Stimulated activated CD8-positive, alpha-beta memory T cell treated with anti-CD3 and anti-CD28 coated beads, Interleukin-2, amount 100 ng/mL, for 48 hours (primary cell): ENCODE measurements at regions not wholly inside any gene's neighbourhood (a gene's known extent, or its start where the extent isn't known, plus 50 kb on each side); places are given as distances from the start of the nearest gene placed in this dataset.
"Not testable (repeated sequence)": the region's sequence is repeated elsewhere in the genome, so short reads cannot be mapped to it uniquely, and the experiment has no call there.

Source experiments
- DNase-seq, 2 donors: peaks; one replicate each; pipeline ENCODE4 v3.0.0-alpha.2; 2020; ENCODE audit warnings: low read depth in 2 of 2

DNA sequence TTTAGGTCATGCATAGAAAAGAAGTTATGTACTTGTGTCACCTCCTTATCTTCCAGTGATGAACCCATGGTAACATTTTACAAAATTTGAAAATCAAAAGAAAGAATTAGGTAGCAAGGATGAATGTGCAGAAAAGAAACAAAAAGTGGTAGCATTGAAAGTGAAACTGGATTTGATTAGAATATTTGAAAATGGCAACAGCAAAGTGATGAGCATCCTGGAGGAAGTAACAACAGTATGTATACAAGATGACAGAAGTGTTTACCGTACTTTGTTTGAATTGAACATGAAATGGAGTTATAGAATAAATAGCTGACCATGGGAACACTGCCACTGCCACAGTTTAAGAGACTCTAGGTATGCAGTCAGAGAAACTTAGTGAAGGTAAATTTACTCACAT is 1313.1 kb downstream of the CDH11 start:
- no peak for DNase-seq

DNA sequence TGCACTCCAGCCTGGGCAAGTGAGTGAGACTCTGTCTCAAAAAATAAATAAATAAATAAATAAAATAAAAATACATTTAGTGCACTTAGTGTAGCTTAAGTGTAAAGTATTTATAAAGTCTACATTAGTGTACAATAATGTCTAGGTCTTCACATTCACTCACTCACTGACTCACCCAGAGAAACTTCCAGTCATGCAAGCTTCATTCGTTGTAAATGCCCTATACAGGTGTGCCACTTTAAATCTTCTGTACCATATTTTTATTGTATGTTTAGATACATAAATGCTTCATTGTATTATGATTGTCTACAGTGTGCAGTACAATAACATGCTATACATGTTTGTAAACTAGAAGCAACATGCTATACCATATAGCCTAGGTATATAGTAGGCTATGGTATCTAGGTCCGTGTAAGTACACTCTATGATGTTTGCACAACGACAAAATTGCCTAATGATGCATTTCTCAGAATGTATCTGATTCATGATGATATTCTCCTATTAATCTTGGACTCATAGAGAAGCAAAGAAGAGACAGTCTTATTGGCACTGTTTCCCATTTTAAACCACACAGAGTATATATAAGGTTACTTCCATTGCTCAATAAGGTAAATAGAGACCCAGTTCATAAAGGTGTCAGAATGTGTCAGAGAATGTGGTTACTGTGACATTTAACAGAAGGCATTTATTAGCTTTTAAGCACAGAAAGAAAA is 1314.9 kb downstream of the CDH11 start:
- no peak for DNase-seq

DNA sequence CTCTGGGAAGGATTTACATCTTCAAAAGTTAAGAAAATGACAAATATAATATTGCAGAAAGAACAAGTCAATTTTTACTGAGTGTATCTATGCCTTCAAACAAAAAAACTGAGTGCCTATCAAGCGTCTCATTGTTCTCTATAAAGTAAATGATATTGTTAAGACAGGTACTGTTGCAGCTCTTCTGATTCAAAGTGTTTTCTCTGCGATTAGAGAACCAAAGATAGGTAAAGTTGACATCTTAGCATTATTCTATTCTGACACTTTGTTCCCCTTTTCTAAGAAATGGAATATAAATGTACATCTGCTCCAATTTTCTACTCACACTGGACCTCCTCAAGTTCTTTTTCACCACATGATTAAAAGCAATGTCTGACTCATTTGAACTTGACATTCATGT is 1317.7 kb downstream of the CDH11 start:
- DNase-seq: no peak

DNA sequence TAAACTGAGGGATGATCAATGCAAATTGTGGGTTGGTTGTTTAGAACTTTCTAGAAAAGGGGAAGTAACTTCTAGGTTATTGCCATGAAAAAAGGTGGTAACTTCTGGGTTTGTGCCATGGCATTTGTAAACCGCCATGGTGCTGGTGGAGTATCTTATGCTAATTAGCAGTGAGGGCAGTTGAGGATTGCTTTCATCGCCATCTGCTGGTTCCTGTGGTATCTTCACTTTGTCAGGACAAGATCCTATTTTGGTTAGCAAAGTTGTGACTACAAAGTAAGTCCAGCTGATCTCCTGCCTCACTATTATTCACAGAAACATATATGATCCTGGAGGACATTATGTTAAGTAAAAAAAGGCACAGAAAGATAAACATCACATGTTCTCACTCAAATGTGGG is 1332.3 kb downstream of the CDH11 start:
- no peak for DNase-seq

DNA sequence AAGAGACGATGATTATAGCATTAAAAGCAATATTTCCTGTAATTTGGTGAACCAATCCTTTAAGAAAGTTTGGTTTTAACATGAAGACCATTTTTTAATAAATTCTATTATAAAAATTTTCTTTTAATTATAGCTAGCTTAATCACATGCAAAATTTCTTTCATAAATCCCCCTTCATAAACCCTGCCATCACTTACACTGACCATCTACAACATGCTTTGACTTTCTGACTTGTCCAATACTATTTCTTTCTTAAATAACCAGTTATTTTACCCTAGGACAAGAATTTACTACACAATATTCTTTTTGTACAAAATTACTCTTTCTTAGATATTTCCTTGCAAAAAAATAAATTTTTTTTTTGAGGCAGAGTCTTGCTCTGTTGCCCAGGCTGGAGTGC is 1334.8 kb downstream of the CDH11 start:
- DNase-seq: no peak

- no peak for DNase-seq
These were observed 1336.7 kb downstream of the CDH11 start for GRCh38 chr16:63785170-63785569.

- DNase-seq: no peak
These were observed 1345.4 kb downstream of the CDH11 start for GRCh38 chr16:63776437-63776836.

- DNase-seq: no peak
These were observed 1345.8 kb downstream of the CDH11 start for GRCh38 chr16:63776034-63776433.

DNA sequence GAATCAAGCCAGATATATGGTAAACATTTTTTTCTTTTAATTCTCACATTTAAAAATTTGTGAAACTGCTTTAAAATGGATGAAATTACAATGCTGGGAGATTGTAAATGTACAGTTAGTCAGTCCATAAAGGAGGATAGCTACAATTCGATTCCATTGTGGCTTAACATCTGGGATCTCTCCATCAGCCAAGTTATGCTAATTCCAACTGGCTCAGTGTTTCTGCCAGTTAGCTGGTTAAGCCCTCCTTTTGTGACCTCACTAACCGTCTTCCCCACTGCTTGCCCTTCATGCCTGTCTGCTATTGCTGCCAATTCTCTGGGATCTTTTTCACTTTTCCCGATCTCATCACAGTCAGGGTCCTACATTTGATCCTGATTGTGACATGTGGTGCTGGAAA is 1347.6 kb downstream of the CDH11 start:
- DNase-seq: no peak

DNA sequence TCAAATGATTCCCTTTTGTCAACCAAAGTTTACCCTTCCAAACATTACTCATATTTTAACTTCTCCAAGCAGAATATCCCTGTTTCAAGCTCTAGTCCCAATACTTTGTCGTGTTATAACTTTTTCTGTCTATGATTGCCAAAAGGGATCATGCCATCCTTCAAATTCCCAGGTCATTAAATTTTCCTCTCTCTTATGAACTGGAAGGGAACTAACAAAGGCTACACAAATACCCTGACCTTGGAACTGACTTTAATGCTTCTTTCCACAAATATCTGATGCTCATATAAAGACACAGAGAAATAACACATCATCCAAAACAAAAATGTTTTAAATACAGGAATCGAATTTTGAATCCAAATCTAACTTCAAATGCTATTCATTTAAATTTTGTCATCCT is 1352.7 kb downstream of the CDH11 start:
- no peak for DNase-seq

- DNase-seq: not testable (repeated sequence)
These were observed 1361.6 kb downstream of the CDH11 start for GRCh38 chr16:63760246-63760645.

DNA sequence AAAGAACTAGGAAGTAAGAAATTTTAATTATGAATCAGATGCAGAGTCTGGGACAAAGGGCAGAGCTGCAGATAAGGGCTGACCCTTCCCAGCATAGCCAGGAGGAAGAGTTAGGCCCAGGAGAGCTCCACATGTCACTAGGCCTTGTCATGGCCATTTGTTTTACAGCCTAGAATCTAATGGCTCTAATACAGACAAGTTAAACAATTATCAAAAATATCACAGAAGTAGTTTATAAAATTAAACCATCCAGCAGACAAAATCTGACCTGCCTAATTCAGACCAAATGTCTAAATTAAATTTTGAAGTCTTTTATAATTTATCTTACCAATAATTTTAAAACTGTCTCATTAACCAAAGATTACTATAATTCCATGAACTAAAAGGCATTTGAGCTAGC is 1369.5 kb downstream of the CDH11 start:
- no peak for DNase-seq

DNA sequence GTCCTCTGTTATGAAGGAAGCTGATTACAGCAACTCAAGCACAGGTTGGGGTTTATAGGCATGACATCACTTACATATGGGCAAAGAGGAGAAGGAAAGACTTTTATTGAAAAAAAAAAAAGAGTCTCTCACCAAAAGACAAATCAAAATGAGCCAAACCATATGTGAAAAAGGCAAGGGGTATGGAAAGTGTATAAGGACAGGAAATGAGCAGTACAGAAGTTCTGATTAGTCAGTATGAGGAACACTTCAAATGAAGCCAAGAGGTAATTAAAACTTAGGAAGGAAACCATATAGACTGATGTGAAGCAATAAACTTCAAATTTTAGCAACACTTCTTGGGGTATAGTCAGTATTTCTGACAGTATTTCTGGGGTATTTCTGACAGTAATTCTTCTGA is 1372.6 kb downstream of the CDH11 start:
- no peak for DNase-seq

DNA sequence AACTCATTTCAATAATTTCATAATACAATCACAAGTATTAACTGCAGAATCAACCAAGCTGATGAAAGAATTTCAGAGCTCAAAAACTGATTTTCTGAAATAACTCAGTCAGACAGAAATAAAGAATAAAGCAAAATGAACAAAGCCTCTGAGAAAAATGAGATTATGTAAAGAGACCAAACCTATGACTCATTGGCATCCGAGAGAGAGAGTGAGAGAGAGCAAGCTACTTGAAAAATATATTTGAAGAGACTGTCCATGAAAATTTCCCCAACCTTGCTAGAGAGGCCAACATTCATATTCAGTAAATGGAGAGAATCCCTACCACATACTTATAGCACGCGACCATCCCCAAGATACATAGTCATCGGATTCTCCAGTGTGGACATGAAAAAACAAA is 1376.4 kb downstream of the CDH11 start:
- no peak for DNase-seq

DNA sequence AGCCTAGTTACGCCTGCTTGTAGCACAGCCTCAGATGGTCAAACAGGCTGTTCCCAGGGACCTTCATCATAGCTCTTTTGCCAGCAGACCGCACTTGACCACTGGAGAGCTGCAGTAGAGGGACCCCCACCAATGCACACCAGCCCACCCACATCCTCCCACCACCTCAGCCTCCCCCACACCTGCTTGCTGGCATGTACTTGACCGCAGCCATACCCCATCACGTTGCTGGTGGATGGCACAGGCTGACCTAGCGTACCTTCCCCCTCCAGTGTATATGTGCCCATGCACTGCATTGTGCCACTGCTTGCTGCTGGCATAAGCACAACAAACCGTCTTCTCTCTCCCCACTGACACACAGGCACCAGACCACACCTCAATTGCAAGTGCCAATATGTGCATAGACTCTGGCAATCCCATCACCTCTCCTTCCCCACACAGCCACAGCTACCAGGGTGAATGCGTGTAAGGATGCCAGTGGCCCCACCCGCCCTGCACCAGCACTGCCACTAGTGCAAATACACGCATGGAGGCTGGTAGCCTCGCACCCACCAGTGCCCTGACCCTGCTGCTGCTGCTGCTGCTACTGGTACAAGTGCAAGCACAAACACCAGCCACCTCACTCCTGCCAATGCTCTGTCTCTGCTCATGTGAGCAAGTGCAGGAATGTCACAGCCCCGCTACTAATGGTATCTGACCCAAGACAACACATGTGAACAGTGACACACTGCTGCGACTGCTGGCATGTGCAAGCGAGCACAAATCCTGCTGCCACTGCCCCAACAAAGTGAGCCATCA is 1377.6 kb downstream of the CDH11 start:
- no peak for DNase-seq

DNA sequence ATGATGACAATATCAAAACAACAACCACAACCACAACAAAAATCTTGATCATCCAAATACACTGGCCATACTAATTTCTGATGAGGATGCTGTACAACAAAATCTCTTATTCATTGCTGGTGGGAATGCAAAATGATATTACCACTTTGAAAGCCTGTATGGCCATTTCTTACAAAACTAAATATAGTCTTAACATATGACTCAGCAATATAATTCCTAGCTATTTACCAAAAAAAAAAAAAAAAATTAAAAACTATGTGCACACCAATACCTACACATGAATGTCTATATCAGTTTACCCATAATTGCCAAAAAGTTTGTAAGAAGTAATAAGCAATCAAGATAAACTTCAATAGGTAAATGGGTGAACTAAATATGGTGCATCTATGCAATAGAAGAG is 1379.7 kb downstream of the CDH11 start:
- no peak for DNase-seq

DNA sequence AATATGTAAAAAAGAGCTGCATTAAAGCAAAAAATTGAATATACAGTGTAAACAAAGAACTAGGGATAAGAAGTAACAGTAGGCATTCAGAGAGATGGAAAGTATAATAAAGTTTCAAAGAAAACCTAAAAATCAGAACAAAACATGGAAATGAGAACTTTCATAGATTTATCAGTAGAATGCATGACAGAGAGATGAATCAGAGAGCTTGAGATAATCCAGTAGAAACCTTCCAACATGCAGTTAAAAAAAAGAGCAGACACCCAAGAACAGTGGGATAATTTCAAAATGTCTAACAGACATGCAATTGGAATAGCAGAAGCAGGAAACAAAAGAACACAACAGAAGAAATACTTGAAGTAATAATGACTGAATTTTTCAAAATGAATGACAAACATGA is 1384.2 kb downstream of the CDH11 start:
- no peak for DNase-seq

- DNase-seq: no peak
These were observed 1386.4 kb downstream of the CDH11 start for GRCh38 chr16:63735456-63735855.

DNA sequence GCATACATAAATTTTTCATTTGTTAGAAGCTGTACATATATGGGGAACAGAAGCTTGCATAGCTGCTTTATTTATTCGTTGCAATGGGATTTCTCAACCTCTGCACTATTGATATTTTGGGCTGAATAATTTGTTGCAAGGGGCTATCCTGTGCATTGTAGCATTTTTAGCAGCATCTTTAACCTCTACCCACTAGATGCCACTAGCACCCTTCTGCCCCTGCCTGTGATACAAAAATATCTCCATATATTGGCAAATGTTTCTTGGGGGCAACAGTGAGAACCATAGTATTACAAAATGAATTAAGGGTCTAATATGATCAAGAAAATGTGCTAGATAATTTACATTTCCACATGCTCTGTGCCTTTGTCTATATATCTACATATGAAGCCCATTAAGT is 1401.0 kb downstream of the CDH11 start:
- DNase-seq: no peak

GRCh38 chr16:63719926-63720325 is 1401.9 kb downstream of the CDH11 start:
- no peak for DNase-seq

DNA sequence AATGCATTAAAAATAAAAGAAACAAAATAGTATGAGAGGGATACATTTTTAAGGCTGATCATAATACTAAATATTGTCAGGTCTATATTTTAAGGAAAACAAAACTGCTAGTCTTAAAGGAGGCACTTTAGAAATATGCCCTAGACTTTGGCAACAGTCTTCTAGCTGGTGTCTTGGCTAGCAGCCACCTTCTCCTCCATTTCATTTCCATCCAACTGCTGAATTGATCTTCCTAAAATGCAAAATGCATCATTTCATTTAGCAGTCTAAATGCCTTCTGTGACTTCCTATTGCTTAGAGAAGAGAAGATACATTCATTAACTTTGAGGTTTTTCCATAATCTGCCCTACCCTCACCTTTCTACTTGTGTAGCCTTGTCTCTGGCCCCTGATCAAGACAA is 1404.1 kb downstream of the CDH11 start:
- DNase-seq: no peak

GRCh38 chr16:63714876-63715275 is 1407.0 kb downstream of the CDH11 start:
- DNase-seq: no peak

DNA sequence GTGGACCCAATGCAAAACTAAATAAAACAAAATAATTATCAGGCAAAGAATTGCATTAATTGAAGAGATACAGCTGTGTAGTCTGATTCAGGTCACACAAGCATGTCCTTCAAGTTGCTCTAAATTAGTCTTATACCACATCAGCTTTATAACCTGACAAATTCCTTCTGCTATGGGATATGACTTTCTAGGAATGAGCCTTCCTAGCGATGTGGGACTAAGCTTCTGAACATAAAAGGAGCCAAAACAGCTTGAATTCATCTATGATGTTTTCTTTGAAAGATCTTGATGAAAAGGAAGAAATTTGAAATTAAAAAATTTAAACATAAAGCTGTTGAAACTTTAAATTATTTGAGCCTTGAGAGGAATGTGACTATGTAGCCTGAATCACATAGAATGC is 1409.1 kb downstream of the CDH11 start:
- DNase-seq: no peak

DNA sequence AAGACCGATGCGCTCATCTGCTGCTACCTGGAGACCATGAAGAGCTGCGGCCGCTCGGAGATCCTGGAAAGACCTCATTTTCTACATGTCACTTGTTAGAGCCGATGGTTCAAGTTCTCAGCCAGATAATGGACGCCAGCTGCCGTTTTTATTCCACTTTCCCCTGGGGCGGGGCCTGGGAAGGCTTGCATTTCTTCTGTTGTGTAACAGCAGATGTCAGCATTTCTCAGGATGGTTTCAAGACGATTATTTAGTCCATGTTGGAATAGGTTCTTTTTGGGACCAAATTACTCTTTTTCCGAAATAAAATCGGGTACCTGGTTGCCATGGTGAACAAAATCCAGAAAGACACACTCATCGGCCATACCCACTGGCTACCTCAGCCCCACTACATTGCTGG is 1418.3 kb downstream of the CDH11 start:
- no peak for DNase-seq
